AG10803 (cell line): ENCODE measurements at regions not wholly inside any gene's neighbourhood (a gene's known extent, or its start where the extent isn't known, plus 50 kb on each side); places are given as distances from the start of the nearest gene placed in this dataset.

Experiments used
- DNase-seq: peaks from one replicate; pipeline ENCODE4 v3.0.0; 2010; ENCODE audit warnings: low read depth
- H3K4me3 ChIP-seq: 2 replicates; pipeline ENCODE4 v1.5.1; 2011; ENCODE audit warnings: mild to moderate bottlenecking, low read length, control low read depth
- CTCF ChIP-seq: conservative IDR thresholded peaks from 2 replicates; pipeline ENCODE4 v1.5.1; 2011; ENCODE audit warnings: mild to moderate bottlenecking, low read length, control low read depth, inconsistent platforms

GRCh38 chr9:76557674-76558225, 98.8 kb downstream of the GCNT1 start:
- TF ChIP-seq CTCF = no peak

GRCh38 chr9:76558465-76558864, 99.5 kb downstream of the GCNT1 start:
- no peak overlapping the region for H3K4me3 ChIP-seq
- DNase-seq = no peak
- TF ChIP-seq CTCF = no peak

More at GRCh38 chr9:76557674-76558225, 98.8 kb downstream of the GCNT1 start:
- H3K4me3 ChIP-seq = no peak overlapping the region
- peak; percentile 81 for DNase-seq

GRCh38 chr9:76559286-76559685, 100.3 kb downstream of the GCNT1 start:
- no peak for DNase-seq
- no peak for TF ChIP-seq CTCF
- no peak overlapping the region for H3K4me3 ChIP-seq

- TF ChIP-seq CTCF = no peak
- DNase-seq = peak; percentile 80
- no peak overlapping the region for H3K4me3 ChIP-seq
Measured at GRCh38 chr9:76560481-76560922, 101.5 kb downstream of the GCNT1 start.

- no peak for DNase-seq
- no peak overlapping the region for H3K4me3 ChIP-seq
- TF ChIP-seq CTCF = no peak
Measured at GRCh38 chr9:76561050-76561713, 102.2 kb downstream of the GCNT1 start.
